Prostate gland (tissue), 2 donors: ENCODE measurements at regions not wholly inside any gene's neighbourhood (a gene's known extent, or its start where the extent isn't known, plus 50 kb on each side); places are given as distances from the start of the nearest gene placed in this dataset.

Experiments
- POLR2AphosphoS5 ChIP-seq: sonication (generic); formaldehyde crosslinking; IDR thresholded peaks from one replicate; pipeline ENCODE4 v1.6.1; 2017; ENCODE audit warnings: antibody characterized with exemption
- TF ChIP-seq, protein P1 (sequence below), 4 experiments: fragments of 200-600 bp in 2 of 4; fragments of 450-650 bp in 2 of 4; sonication (generic) in 2 of 4; IDR thresholded peaks; 1 replicate in 3 of 4; 2 replicates in 1 of 4; pipeline ENCODE4 v1.5.1; 2016 to 2019; ENCODE audit warnings: antibody characterized with exemption in 4 of 4, mild to moderate bottlenecking in 2 of 4, moderate library complexity in 2 of 4

DNA sequence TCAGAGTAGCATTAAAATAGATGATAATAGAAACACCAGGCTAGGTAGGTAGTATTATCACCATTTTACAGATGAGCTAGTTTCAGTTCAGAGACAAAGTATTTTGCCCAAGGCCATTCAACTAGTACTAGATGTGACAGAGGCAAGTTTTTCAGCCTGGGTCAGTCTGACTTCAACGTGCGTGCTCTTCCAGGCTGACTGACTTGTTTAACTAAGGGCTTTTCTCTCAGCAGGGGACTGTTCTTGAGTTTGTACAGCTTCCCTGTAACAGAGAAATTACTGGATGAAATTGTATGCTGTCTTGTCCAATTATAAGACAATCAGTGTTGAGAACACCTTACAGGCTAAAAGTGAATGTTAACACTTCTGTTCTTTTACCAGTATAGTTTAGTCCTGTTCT is 333.5 kb upstream of the MAN1A1 start:
- TF ChIP-seq, protein P1, sequence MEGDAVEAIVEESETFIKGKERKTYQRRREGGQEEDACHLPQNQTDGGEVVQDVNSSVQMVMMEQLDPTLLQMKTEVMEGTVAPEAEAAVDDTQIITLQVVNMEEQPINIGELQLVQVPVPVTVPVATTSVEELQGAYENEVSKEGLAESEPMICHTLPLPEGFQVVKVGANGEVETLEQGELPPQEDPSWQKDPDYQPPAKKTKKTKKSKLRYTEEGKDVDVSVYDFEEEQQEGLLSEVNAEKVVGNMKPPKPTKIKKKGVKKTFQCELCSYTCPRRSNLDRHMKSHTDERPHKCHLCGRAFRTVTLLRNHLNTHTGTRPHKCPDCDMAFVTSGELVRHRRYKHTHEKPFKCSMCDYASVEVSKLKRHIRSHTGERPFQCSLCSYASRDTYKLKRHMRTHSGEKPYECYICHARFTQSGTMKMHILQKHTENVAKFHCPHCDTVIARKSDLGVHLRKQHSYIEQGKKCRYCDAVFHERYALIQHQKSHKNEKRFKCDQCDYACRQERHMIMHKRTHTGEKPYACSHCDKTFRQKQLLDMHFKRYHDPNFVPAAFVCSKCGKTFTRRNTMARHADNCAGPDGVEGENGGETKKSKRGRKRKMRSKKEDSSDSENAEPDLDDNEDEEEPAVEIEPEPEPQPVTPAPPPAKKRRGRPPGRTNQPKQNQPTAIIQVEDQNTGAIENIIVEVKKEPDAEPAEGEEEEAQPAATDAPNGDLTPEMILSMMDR (IDR thresholded peaks at IDR 0.05) = no peak
- TF ChIP-seq POLR2AphosphoS5 = no peak
